ENCODE measurements at regions not wholly inside any gene's neighbourhood (a gene's known extent, or its start where the extent isn't known, plus 50 kb on each side); places are given as distances from the start of the nearest gene placed in this dataset.

DNA sequence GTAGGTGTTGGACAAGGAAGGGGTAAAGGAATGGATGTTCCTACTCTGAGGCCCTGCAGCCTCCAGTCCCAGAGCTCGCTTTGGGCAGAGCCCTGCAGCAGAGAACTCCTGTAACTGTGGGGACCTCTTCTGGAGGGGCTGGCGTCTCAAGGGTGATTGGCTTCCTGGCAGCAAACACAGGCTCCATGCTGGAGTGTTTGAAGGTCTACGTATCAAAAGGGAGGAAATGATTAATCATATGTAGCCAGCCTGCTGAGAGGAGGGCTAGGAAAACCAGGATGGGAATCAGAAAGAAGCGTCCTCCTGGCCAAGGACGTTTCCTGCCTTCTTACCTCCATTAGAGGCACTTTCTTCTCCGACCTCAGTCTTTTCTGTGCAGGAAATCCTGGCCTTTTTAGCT lies 208.5 kb downstream of the TSHZ3 start:
- intact Hi-C loops (cut with DNase I, micrococcal nuclease): no loop called here
- H3K36me3 ChIP-seq (ENCODE audit: low read depth): no peaks in the 10 kb centered on the region
- DNase-seq (no peak), ATAC-seq (no peak)
- H3K4me3 ChIP-seq: no peak overlapping the region
- no peaks in the 10 kb centered on the region for H3K9me3 ChIP-seq
- H3K4me1 ChIP-seq (ENCODE audit: low read depth): no peaks in the 10 kb centered on the region
- TF ChIP-seq, protein P1, sequence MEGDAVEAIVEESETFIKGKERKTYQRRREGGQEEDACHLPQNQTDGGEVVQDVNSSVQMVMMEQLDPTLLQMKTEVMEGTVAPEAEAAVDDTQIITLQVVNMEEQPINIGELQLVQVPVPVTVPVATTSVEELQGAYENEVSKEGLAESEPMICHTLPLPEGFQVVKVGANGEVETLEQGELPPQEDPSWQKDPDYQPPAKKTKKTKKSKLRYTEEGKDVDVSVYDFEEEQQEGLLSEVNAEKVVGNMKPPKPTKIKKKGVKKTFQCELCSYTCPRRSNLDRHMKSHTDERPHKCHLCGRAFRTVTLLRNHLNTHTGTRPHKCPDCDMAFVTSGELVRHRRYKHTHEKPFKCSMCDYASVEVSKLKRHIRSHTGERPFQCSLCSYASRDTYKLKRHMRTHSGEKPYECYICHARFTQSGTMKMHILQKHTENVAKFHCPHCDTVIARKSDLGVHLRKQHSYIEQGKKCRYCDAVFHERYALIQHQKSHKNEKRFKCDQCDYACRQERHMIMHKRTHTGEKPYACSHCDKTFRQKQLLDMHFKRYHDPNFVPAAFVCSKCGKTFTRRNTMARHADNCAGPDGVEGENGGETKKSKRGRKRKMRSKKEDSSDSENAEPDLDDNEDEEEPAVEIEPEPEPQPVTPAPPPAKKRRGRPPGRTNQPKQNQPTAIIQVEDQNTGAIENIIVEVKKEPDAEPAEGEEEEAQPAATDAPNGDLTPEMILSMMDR (IDR thresholded peaks at IDR 0.05): no peak

DNA sequence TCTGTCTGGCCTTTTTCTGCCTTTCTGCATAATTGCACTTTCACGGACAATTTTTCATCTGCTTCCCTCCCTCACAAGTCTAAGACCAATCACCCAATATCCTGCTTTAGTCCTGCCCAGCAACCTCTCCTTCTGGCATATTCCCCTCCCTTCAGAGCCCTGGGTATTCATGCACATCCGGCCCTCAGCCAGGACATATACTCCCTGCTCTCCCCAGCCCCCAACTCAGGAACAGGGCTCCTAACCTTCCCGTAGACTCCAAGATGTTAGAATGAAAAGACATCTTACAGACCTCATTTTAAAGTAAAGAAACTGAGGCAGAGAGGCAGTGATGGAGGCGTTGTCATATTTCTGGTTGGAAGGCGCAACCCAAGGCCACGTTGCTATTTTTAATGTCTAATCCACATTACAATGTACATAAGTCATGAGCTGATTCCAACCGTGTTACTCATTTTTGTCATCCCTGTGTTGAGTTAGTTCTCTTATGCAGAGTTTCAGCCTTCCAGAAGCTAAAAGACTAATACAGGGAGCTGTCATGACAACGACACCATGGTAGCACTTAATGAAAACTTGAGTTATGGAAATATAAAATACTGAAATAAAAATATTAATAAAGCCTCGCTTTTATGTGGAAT lies 209.2 kb downstream of the TSHZ3 start:
- Histone ChIP-seq H3K9me3 (no peaks in the 10 kb centered on the region), H3K4me1 (ENCODE audit: low read depth) (no peaks in the 10 kb centered on the region), H3K4me3 (no peak overlapping the region), H3K36me3 (ENCODE audit: low read depth) (no peaks in the 10 kb centered on the region)
- DNase-seq (no peak), ATAC-seq (no peak)
- TF ChIP-seq, protein P1 (IDR thresholded peaks at IDR 0.05): no peak
- intact Hi-C loops (cut with DNase I, micrococcal nuclease): no loop called here

DNA sequence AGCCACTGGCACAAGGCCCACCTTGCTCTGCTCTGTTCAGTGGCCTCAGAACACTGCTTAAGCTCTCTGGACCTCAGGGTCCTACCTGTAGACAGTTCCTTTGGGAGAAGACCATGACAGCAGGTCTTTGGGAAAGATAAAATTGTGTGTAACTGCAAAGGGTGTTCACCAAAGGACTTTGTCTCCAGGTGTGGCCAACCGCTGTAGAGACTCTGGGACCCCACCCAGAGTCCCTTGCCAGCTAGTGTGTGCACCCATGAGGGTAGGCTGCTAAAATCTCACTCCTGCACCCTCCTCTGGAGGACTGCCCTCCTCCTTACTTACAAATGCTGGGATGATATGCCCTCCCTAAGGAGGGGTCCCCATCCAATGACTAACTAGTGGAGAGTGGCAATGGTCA lies 211.2 kb downstream of the TSHZ3 start:
- Histone ChIP-seq H3K9me3 (no peaks in the 10 kb centered on the region), H3K36me3 (ENCODE audit: low read depth) (no peaks in the 10 kb centered on the region), H3K4me1 (ENCODE audit: low read depth) (no peaks in the 10 kb centered on the region), H3K4me3 (no peak overlapping the region)
- TF ChIP-seq, protein P1 (IDR thresholded peaks at IDR 0.05): no peak
- DNase-seq: peak in 2 of 3 donors; percentile 39 to 42
- intact Hi-C loops (cut with DNase I, micrococcal nuclease): no loop called here
- ATAC-seq: peak; percentile 60

DNA sequence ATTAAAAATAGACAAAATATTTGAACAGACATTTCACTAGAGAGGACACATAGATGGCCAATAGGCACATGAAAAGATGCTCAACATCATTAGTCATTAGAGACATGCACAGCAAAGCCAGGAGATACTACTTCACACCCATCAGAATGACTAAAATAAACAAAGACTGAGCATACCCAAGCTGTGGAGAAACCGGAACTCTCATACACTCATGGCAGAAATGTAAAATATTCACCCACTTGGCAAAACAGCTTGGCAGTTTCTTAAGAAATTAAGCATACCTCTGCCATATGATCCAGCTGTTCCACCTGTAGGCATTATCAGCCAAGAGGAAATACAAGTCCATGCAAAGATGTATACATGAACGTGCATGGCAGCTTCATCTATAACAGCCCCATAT lies 213.4 kb downstream of the TSHZ3 start:
- Histone ChIP-seq H3K4me3 (no peak overlapping the region), H3K9me3 (no peaks in the 10 kb centered on the region), H3K4me1 (ENCODE audit: low read depth) (no peaks in the 10 kb centered on the region), H3K36me3 (ENCODE audit: low read depth) (no peaks in the 10 kb centered on the region)
- TF ChIP-seq, protein P1 (IDR thresholded peaks at IDR 0.05): no peak
- DNase-seq: no peak
- ATAC-seq: no peak
- intact Hi-C loops (cut with DNase I, micrococcal nuclease): no loop called here

DNA sequence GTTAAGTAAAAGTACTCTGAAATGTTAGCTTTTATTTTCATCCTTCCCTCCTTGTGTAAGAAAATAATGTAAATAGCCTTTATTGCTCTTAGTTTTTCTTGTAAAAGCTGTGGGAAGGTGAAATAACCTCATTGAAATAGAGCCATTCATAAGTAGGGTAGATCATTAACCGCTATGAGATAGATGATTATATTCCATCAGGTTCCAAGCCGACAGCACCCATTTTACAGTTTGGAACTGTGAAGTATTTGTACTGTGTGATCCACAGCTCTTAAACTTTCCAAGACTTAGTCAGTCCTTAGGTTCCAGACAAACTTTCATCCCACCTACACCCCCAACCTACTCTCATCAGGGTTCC lies 216.5 kb downstream of the TSHZ3 start:
- intact Hi-C loops (cut with DNase I, micrococcal nuclease): no loop called here
- no peak overlapping the region for H3K4me3 ChIP-seq
- TF ChIP-seq, protein P1 (IDR thresholded peaks at IDR 0.05): no peak
- H3K36me3 ChIP-seq (ENCODE audit: low read depth): no peaks in the 10 kb centered on the region
- DNase-seq (no peak), ATAC-seq (peak; percentile 59)
- H3K4me1 ChIP-seq (ENCODE audit: low read depth): peaks cover 3% of the 10 kb centered on the region
- H3K9me3 ChIP-seq: no peaks in the 10 kb centered on the region

DNA sequence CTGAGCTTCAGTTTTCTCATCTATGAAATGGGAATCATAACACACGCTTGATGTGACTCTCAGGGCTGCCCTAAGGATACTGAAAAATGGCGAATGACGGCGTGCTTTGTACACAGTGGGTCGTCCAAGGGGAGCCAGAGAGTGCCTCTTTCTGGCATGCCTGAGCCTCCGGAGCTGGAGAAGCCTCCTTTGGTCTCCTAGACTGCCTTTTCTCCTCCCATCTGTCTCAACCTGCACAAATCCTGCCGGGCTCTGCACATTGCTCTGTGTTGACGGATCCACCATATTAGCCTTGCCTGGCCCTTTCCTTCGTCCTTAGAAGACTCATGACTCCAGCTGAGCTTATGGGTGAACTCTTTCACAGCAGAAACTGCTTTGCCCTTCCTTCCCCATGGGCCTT lies 220.9 kb downstream of the TSHZ3 start:
- intact Hi-C loops (cut with DNase I, micrococcal nuclease): no loop called here
- no peak overlapping the region for H3K4me3 ChIP-seq
- DNase-seq: no peak
- TF ChIP-seq, protein P1 (IDR thresholded peaks at IDR 0.05): no peak
- no peaks in the 10 kb centered on the region for H3K9me3 ChIP-seq
- no peak for ATAC-seq
- H3K36me3 ChIP-seq (ENCODE audit: low read depth): no peaks in the 10 kb centered on the region
- peaks cover 6% of the 10 kb centered on the region for H3K4me1 ChIP-seq (ENCODE audit: low read depth)
